ENCODE measurements at regions not wholly inside any gene's neighbourhood (a gene's known extent, or its start where the extent isn't known, plus 50 kb on each side); places are given as distances from the start of the nearest gene placed in this dataset.

DNA sequence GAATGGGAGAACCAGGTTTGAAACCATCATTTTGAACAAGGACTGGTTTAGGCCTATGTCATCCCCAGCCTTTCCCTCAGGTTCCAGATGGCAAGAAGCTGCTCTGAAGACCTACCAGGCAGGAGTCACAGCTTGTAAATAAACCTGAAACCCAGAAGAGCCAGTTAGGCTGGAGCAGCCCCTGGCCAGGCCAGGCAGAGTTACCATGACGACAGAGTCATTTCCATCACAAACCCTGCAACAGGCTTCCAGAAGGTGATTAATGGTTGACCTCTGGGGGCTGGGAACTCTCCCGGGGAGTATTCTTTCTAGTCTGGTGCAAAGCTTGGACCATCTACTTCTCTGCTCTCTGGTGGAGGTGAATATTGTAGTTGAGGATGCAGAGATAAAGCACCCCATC is 164.1 kb upstream of the NCAM1 start:
- DNase-seq: no peak

DNA sequence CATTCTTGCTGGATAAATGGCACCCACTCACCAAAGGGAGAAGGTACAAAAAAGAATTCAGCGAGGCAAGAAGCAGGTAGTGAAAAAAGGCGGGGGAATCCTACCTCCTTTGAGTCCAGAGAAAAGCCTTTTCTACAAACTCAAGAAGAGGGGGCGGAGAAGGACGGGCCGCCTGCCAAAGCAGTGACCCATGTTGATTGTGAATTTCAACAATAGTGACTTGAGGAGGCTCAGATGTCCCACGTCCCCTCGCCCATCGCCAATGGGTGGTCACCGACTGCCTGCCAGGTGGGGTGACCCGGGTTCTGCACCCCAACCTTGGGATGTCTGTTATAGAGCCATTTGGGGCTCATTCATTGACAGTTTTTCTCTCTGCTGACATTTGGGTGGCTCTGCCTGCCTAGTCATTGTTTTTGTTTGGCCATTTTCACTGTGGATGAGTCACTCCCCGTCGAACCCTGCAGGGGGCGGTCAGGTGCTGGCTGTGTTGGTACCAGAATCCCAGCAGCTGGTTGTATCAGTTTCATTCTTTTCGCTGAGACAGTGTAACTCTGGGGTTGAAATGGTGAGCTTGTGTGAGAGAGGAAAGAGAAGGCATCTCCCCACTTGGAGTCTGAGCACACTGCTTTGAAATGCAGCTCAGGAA is 163.4 kb upstream of the NCAM1 start:
- peak; percentile 33 for DNase-seq

DNA sequence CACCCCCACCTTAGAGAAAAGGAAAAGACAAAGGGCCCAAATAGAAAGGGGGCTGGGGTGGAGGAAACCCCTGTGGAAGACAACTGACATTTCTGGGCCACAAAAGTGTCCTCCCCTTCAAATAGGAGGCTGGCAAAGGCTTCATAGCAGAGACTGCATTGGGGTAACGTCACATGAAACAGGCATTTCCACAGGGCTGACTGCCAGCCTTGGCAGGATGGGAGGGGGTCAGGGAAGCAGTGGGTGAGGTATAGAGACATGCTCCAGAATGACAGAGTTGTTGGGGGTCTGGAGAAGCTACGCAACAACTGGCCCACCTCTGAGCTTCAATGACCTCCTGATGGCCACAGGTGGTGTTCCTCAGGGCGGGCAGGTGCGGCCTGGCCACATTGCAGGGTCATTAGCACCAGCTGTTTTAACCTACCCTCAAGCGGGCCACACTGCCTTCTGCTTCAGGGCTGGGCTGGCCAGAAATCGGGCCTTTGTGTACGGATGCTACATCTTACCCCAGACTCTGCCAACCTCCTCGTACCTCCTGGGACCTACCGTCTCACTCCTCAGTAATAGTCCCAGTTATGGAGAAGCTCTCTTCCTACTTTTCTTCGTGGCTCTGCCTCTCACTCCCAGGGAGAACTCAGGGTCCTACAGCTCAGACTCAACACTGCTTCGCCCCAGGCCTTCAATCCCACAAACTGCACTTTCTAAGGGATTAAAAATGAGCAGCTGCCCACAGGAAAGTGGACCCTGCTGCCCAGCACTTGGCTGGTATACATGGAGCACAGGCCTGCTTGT is 160.0 kb upstream of the NCAM1 start:
- no peak for DNase-seq

DNA sequence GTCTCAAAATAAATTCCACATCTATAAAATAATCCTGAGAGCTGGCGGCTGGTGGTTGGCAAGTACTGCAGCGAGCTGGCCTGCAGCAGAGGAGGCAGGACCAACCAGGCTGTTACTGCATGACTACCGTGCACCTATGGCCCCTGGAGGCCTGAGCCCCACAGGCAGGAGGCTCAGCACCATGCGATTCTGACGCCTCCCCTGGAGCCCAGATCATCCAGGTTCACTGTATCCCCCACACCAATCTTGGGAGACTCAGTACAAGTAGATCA is 159.5 kb upstream of the NCAM1 start:
- DNase-seq: no peak

DNA sequence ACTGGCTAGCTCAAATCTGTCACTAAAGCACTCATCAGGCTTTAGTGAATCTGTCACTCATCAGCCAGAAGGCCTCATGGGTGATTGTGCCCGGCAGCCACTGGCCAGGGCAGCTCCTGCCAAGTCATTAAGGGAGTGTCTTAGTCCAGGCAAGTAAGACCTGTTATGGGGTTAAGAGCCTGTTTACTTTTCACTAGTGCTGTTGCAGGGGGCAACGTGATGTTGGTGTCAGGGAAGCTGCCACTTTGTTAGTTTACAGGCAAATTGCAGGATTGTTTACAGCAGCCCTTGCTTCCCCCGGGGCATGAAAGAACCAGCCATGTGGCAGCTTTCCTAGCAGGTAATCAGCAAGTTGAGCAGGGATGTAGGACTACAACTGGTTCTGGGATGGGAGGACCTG is 155.6 kb upstream of the NCAM1 start:
- no peak for DNase-seq

DNA sequence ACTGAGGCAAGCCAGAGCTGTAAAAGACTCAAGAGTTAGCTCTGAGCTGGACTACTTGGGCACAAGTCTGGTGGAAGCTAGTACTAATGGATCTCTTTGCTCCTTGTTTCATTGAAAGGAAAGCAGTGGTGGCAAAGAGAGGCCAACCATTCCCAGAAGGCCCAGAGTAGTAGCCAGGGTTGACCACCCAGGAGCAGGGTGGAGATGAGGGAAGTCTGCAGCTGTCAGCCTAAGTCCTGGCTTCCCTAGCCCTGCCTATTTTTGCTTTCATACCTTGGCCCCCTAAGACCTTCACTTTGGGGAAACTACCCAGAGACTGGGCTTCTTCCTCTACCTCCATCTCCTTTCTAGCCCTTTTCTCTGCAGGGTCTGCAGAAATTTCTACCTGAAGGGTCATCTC is 155.0 kb upstream of the NCAM1 start:
- no peak for DNase-seq

DNA sequence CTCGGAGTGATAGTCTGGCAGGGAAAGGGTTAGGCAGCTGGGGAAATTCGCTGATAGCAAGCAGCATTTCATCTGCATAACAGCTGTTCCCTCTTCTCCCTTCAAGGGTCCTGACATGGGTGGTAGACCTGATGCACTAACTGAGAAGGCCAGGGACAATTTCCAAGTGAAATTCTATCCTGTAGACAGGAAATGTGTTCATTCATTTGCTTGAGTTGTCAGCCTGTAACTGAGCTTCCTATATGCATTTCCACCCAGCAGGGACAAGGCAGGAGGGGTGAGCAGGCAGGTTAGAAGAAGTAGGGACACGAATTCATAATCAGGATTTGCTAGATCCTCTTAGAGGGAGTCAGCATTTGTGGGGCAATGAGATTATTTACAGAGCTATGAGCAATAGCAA is 154.3 kb upstream of the NCAM1 start:
- no peak for DNase-seq

DNA sequence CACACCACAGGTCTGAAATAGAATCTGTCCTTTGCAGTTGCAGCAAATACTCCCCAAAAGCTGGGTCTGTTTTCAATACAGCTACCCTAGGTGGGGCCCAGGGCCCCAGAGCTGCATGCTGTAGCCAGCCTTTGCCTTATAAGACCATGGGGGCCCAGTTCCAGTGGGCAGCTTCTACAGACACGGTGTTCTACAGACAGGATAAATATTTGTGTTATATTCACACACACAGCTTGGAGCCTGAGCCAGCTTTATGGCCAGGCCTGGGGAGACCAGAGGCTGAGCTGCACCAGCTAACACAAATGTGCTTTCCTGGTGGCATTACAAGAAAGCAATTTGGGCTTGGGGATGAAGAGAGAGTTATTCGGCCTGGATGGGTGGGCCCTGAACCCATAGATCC is 151.8 kb upstream of the NCAM1 start:
- DNase-seq: no peak

DNA sequence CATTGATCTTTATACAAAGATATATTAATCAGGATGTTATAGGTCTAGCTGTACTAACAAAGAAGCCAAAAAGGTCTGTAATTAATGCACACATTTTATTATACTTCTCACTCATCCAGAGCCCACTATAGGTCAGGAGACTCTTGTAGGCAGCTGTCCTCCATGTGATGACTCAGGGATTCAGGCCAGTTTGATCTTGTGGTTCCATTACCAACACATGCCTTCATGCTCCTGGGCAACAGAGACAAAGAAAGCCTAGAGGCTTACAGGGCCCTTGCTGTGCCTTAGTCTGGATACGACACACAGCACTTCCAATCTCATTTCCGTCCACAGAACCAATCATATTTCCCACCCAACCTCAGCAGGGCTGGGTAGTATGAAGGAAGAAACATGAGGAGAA is 150.3 kb upstream of the NCAM1 start:
- no peak for DNase-seq

DNA sequence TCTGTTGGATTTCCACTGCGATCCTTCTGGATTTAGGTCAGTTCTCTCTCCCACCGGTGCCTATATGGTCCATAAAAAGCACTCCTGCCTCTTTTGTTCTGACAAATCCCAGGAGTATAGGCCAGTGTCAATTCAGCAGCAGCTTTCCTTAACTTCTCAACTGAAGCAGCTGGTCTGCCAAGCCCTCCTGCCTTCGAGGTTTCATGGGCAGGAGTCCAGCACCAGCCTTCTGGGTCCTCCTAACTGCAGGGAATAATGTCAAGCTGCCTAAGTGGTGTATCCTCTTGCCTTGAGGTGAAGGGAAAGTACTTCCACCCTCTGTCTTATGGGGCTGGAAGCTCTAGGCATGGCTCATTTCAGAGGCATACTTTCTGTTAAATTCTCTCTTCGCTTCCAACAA is 149.4 kb upstream of the NCAM1 start:
- no peak for DNase-seq

DNA sequence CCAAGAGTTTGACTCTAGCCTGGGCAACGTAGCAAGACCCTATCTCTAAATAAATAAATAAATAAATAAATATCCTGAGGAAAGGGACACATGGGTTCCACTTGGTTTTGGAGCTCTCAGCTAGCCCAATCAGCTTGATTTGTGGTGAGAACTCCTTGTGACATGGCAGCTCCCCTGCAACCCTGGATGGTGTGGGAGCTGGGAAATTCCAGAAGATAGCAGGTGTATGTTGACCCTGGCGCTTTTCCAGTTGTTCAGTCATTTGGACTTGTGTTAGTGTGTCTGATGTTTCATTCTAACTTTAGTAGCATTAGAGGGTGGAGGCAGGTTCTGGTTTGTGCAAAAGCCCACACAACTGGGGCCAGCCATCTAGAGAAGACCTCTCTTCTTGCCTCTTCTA is 148.5 kb upstream of the NCAM1 start:
- DNase-seq: no peak

DNA sequence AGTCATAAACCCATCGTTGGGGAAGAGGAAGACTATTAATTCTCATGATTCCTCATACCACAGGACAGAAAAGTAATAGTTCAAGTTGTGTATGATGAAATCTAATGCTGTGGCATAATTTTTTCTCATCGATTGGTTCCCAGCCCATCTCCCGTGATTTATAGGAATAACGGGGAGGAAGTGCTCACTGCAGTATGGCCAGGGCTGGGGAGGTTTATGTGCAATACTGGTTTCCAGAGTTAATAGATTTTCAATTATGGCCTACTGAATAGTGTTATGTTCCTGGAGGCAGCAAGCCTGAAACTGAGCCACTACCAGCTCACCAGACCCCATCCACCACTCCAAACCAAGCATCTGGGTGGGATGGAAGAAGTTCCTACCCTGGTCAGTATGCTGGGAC is 147.1 kb upstream of the NCAM1 start:
- no peak for DNase-seq

DNA sequence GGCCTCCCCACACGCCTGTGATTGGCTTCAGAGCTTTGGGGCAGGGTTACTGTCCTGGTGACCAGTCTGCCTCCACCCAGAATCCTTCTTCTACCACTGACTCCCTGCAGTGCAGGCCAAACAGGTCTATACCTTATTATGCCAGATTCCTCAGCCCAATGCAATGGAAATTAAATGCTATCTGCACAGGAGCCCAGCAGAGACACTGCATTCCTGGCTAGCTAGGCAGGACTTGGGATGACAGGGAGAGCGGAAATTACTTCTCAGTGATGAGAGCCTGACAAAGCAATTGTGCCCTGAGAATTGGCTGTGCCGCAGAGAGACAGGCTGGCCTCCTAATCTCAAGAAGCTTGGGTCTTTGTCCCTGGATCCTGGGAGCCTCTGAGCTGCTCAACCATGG is 143.8 kb upstream of the NCAM1 start:
- no peak for DNase-seq

DNA sequence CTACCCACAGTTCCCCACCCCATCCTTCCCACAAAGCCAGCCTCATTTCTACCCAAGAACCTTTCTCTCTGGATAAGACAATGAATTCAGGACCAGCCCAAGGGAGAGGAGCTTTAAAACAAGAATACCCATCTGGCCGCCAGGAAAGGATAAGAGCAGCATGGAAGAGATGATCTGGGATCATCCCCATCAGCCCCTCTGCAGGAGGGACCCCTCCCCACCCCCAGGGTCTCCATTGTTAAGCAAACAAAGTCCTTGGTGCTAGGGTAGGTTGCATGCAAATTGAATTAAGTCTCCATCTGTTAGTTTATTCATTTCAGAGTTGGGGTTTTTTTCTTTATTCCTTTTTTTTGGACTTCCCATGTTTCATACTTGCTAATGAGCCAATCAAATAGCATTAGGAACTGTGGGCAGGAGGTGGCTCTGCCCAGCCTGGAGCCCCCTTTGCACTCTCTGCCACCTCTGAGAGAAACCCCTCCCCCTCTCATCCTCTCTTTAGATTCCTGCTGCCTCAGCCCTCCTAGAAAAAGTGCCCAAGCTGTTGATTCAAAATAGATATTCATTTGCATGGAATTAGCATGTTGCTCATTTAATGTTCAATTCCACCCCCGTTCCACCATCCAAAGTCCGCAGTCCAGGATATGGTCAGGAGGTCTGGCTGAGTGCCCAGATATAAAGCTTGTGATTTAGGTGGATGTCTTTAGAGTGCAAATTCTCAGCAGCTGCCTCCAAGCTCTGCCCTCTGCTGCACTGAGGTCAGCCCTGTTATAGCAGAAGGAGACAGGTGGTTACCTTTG is 138.5 kb upstream of the NCAM1 start:
- no peak for DNase-seq

DNA sequence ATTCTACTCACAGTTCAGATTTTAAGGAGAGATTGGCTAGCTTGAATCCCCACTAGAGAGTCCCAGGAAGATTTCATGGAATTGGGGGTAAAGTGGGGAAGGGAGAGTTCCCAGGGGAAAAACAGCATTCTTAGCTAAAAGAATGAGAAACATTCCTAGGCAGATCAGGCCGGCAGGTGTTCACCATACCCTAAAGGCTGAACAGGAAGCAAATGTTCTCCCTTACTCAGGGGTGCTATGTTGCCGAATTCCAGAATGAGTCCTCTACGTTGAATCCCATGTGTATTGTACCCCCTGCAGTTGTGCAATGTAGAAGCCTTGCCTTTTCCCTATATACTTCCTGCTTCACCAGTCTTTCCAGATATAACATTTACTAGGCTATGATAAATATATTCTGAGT is 135.2 kb upstream of the NCAM1 start:
- no peak for DNase-seq

DNA sequence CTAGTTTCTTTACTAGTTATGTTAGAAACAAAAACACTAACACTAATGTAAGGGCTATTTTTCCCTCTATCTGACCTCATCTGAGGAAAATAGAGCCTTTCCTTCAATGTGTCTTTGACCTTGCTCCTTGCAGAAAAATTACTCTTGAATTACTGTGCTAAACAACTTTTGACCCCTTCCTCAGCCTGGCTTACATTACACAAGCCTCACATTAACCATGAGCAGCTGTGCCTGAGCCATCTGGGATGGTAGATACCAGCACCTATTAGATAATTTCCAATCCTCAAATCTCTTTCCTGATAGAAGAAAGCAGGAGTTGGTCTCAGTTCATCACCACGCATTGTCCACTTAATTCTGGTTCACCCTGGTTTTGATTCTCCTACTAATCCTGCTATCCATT is 134.4 kb upstream of the NCAM1 start:
- no peak for DNase-seq

DNA sequence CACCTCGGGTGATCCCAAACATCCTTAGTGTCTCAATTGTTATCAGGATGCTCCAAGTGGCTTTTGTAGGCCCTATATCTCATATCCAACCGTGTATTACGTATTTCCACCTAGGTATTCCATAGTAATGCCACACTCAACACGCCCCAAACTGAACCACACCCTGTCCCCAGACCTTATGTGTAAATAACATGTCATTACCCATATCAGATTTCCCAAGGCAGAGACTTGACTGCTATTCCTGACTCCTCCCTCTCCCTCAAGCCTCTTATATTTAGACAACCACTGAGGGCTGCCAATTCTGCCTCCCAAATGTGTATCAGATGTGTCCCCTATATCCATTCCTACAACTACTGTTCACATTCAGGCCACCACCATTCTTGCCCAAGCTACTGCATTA is 132.8 kb upstream of the NCAM1 start:
- DNase-seq: no peak

DNA sequence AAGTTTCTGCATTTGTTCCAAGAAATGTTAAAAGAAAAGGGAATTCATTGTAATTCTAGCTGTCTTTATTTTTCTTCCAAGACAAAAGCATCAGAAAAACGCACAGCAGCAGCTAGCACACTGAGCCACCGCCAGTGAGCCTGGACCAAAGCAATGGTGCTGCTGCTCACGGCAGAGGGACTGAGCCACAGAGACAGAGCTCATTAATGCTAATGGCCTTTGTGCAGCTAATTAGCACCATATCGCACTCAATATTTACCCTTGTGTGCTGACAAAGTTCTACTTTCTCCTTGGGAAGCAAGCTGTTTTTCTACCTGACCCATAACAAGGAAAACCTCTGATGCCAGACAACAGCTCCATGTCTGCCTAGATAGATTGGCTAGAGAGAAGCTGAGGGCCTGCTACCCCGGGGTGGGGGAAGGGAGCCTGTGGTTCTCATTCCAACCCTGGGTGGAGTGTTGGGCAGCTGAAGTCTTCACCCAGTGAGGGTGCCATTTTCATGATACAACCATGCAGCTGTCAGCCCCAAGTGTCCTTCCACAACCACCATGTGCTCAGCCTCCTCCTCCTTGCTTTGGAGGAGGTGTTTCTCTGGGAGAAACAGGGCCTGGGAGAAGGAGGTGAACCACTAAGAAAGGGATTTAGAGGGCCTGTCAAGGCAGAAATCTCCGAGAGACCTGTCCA is 131.1 kb upstream of the NCAM1 start:
- DNase-seq: no peak

DNA sequence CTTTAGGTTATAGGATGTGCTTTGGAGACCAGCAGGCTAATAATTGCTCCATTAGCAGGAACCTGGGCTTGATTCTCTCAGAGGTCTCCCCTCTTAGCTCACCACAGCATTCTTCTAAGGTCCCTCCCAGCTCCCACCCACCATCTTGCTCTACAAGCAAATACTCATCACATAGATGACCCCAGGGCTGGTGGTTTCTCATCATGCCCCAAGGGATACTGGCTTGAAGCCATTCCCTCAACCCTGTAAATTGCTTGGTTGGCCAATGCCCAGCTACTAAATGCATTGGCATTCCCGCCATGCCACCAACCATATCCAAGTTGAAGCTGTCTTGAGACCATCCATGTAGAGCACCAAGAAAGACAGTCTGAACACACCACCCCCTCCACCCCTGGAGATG is 130.2 kb upstream of the NCAM1 start:
- no peak for DNase-seq

DNA sequence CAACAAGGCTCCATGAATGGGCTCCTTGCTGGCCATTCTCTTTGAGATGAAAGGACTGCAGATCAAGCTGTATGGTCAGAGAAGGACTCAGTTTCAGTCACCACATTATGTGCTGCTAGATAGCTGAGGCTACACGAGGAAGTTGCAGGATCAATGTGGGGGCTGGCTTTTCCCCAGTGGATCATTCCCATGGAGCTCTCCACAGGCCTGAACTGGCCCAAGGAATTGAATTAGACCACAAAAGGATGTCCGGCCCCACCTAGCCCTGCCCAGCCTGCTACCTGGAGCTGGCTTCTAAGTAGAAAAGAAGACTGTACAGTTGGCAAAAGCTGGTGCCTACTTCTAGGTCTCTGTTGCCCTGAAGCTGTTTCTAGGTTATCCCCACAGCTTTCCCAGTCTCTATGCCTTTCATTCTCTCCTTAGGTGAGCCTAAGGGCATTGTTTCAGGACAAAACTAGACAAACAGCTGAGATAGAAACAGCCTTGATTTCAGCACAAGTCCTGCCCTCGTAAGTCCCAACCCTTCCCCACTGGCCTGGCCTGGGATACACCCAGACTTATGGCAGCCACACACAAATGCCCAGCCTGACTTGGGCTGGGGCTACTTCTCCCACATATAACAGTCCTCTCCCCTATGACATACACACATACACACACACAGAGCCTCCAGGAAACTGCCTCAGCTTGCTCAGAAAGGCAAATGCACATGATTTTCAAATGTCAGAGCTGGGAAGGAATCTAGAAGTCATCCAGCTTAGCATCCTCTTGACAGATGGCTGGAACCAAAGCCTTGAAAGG is 129.1 kb upstream of the NCAM1 start:
- no peak for DNase-seq

DNA sequence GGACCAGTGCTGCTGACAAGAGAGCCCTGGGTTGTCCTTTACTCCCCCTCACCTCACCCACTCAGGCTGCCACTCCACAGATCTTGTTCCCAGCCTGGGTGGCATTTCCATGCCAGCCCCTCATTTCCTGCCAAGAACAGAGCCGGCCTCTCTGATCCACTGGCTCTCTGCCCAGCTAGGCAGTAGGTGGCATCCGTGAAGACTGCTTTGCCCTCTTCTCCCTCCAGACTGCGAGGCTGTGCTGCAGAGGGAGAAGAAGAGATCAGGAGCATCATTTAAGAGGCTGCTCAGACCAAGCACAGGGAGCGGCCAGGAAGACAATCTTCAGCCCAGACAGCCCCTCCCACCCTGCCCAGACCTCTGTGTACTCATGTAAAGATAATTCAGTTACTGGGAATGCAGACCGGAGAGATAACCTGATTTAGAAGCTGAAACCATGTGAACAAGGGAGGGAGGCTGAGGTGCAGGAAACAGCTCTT is 126.9 kb upstream of the NCAM1 start:
- no peak for DNase-seq

DNA sequence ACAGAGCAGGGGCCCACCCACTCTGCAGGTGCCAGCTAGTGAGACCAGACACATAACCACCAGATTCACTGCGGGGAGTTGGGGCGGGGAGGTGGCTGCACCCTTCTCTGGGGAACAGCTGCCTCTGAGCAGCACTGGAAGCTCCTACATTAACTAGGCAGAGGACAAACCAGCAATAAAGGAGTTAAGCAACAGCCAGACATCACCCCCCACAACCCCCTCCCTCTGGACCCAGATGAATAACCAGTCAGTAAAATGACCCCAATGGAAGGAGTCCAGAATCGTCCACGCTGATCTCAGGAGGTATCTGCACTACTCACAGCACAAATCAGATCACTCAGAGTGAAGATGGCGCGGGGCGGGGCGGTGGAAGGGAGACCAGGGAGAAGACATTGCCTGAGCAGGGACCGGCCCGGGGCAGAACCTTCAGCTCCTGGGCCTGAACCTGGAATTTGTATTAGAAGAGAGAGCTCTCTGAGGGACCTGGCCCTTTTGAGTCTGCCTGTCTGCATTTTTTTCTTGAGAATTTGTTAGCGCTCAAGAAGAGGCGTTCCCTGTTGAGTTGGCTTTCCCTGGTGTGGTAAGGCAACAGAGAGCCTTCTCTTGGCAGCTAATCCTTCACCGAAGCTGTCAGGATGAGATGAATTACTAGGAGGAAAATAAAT is 125.5 kb upstream of the NCAM1 start:
- no peak for DNase-seq
